ENCODE measurements at regions not wholly inside any gene's neighbourhood (a gene's known extent, or its start where the extent isn't known, plus 50 kb on each side); places are given as distances from the start of the nearest gene placed in this dataset.
A peak's percentile ranks its signal among the peaks of the same experiment; 100 is the strongest.
"Not testable (repeated sequence)": the region's sequence is repeated elsewhere in the genome, so short reads cannot be mapped to it uniquely, and the experiment has no call there.

DNA sequence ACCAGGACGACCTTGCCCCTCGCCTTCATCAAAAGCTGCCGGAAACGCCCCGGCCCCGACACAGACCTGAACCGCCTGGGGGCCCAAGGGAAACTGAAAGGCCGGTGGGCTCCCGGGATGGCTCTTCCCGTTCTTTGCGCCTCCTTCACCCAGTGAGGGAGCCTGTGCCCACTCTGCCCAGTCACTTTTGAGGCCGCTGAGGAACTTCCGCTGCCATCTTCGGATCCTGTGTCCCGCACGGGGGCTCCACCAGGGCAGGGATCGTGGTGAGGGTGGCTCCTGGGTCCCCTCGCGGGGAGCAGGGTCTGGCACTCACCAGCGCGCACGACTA is 104.0 kb downstream of the PPIAL4G start:
- Mint-ChIP-seq H3K4me1 (peaks cover 6% of the 10 kb centered on the region), H3K27ac (no peak overlapping the region), H3K27me3 (peaks cover 6% of the 10 kb centered on the region), H3K9me3 (no peaks in the 10 kb centered on the region), H3K36me3 (ENCODE audit: low read depth) (no peaks in the 10 kb centered on the region), H3K4me3 (peak overlapping the region; percentile 32)
- intact Hi-C loops (cut with micrococcal nuclease) = no loop called here
- DNase-seq (no peak), ATAC-seq (ENCODE audit: low read depth) (no peak)
- TF ChIP-seq, protein P1, sequence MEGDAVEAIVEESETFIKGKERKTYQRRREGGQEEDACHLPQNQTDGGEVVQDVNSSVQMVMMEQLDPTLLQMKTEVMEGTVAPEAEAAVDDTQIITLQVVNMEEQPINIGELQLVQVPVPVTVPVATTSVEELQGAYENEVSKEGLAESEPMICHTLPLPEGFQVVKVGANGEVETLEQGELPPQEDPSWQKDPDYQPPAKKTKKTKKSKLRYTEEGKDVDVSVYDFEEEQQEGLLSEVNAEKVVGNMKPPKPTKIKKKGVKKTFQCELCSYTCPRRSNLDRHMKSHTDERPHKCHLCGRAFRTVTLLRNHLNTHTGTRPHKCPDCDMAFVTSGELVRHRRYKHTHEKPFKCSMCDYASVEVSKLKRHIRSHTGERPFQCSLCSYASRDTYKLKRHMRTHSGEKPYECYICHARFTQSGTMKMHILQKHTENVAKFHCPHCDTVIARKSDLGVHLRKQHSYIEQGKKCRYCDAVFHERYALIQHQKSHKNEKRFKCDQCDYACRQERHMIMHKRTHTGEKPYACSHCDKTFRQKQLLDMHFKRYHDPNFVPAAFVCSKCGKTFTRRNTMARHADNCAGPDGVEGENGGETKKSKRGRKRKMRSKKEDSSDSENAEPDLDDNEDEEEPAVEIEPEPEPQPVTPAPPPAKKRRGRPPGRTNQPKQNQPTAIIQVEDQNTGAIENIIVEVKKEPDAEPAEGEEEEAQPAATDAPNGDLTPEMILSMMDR (IDR thresholded peaks at IDR 0.05) = no peak
- CTCF ChIA-PET = no interaction called here
- POLR2A ChIA-PET = no interaction called here

DNA sequence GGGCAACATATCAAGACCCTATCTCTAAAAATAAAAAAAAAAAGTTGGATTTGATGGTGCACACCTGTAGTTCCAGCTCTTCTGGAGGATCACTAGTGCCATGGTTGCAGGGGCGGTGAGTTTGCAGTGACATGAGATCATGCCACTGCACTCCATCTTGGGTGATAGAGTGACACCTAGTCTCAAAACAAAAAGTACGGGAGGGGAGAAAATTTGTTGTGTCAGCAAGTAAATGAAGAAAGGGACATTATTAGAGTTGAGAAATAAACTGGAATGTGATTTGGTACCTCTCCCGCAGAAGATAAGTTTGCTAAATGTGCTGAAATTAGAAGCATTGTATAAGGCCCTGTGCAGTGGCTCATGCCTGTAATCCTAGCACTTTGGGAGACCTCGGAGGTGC is 105.1 kb downstream of the PPIAL4G start:
- H3K4me1 Mint-ChIP-seq; intact Hi-C loops (cut with micrococcal nuclease); H3K4me3 Mint-ChIP-seq; H3K27me3 Mint-ChIP-seq; ATAC-seq (ENCODE audit: low read depth); H3K27ac Mint-ChIP-seq; DNase-seq; CTCF ChIA-PET; H3K9me3 Mint-ChIP-seq; H3K36me3 Mint-ChIP-seq (ENCODE audit: low read depth): not testable (repeated sequence)
- POLR2A ChIA-PET = interaction anchor here (3.6 kb wide), 1 partner anchor 10 kb away, joined by 16 read pairs; no protein-coding TSS in a partner anchor

DNA sequence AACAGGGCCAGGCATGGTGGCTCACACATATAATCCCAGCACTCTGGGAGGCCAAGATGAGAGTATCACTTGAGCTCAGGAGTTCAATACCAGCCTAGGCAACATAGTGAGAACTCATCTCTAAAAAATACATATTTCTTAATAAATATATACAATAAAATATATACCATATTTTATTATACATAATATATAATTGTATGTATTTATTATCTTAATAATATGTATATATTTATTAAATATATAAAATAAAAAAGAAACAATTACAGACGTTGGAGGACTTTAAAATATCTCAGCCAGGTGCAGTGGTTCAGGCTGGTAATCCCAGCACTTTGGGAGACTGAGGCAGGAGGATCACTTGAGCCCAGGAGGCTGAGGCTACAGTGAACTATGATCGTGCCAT is 106.1 kb downstream of the PPIAL4G start:
- intact Hi-C loops (cut with micrococcal nuclease); H3K27me3 Mint-ChIP-seq; H3K36me3 Mint-ChIP-seq (ENCODE audit: low read depth); DNase-seq; ATAC-seq (ENCODE audit: low read depth); H3K9me3 Mint-ChIP-seq; H3K4me3 Mint-ChIP-seq; CTCF ChIA-PET; H3K27ac Mint-ChIP-seq: not testable (repeated sequence)
- peaks cover 17% of the 10 kb centered on the region for H3K4me1 Mint-ChIP-seq
- POLR2A ChIA-PET = interaction anchor here (1.1 to 3.6 kb wide), 2 partner anchors 11 to 146 kb away, joined by 3 to 16 read pairs; no protein-coding TSS in a partner anchor

DNA sequence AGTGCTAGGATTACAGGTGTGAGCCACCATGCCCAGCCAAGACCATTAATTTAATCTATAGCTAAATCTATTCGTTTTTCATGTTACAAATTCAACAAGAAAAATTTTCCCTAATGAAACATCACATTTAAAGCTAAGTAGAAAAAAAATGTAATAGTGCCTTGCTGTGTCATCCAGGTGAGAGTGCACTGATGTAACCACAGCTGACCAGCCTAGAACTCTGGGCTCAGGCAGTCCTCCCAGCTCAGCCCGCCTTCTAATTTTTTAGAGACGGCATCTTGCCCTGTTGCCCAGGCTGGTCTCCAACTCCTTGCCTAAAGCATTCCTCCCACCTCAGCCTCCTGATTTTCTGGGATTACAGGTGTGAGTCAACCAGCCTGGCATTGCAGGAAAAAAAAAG is 109.0 kb downstream of the PPIAL4G start:
- no peak overlapping the region for H3K4me3 Mint-ChIP-seq
- H3K4me1 Mint-ChIP-seq = peaks cover 24% of the 10 kb centered on the region
- ChIA-PET CTCF (no interaction called here), POLR2A (interaction anchor here (2.4 kb wide), 1 partner anchor 14 kb away, joined by 18 read pairs; no protein-coding TSS in a partner anchor)
- DNase-seq (no peak), ATAC-seq (ENCODE audit: low read depth) (no peak)
- no peak overlapping the region for H3K27ac Mint-ChIP-seq
- no peaks in the 10 kb centered on the region for H3K9me3 Mint-ChIP-seq
- TF ChIP-seq, protein P1 (IDR thresholded peaks at IDR 0.05) = no peak
- H3K27me3 Mint-ChIP-seq = peaks cover 2% of the 10 kb centered on the region
- H3K36me3 Mint-ChIP-seq (ENCODE audit: low read depth) = no peaks in the 10 kb centered on the region
- intact Hi-C loops (cut with micrococcal nuclease) = no loop called here

DNA sequence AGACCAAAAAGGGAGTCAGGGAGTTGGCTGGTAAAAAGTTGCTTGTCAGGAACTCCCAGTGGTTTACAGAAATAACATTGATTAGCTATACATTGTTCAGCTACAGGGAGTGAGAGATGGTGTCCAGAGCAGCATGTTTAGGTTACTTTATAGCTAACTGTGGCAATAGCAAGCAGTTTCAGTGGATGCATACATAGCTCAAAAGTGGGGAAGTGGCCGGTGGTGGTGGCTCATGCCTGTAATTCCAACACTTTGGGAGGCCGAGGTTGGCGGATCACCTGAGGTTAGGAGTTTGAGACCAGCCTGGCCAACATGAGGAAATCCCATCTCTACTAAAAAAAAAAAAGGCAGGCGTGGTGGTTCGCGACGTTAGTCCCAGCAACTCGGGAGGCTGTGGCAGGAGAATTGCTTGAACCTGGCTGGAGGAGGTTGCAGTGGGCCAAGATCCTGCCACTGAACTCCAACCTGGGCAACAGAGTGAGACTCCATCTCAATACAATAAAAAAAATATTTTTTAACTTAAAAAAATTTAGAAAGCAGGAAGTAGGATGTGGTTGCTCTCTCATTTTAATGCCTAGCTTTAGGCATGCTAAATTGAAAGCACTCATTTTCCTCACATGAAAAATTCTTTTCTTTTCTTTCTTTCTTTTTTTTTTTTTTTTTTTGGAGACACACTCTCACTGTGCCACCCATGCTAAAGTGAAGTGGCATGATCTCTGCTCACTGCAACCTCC is 109.7 kb downstream of the PPIAL4G start:
- Mint-ChIP-seq H3K4me1 (peaks cover 24% of the 10 kb centered on the region), H3K27me3 (no peaks in the 10 kb centered on the region), H3K36me3 (ENCODE audit: low read depth) (no peaks in the 10 kb centered on the region), H3K27ac (peak overlapping the region; percentile 28), H3K4me3 (no peak overlapping the region), H3K9me3 (no peaks in the 10 kb centered on the region)
- intact Hi-C loops (cut with micrococcal nuclease) = no loop called here
- DNase-seq = no peak
- no peak for ATAC-seq (ENCODE audit: low read depth)
- TF ChIP-seq, protein P1 (IDR thresholded peaks at IDR 0.05) = no peak
- ChIA-PET CTCF (no interaction called here), POLR2A (interaction anchor here (0.5 to 2.4 kb wide), 7 partner anchors 11 to 150 kb away, joined by 3 to 18 read pairs (median 5); no protein-coding TSS in a partner anchor)

DNA sequence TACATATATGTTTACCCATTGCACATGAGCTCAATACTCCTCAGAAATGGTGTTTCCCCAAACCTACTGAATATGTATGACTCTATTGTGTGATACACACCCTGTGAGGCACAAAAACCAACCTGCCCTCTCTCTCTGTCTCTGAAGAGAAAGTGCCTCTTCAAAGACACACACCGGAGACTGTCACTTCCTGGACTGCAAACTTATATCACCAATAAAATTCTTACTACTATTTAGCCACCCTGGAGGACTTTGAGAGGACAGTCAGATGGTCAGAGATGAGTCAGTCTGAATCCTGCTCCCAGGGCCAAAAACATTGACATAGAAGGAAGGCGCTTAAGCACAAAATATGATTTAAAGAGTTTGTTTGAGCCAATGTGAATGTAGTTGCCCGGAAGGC is 110.4 kb downstream of the PPIAL4G start:
- Mint-ChIP-seq H3K4me1 (peaks cover 24% of the 10 kb centered on the region), H3K27ac (peak overlapping the region; percentile 28), H3K4me3 (no peak overlapping the region), H3K27me3 (no peaks in the 10 kb centered on the region), H3K9me3 (no peaks in the 10 kb centered on the region), H3K36me3 (ENCODE audit: low read depth) (no peaks in the 10 kb centered on the region)
- no peak for ATAC-seq (ENCODE audit: low read depth)
- TF ChIP-seq, protein P1 (IDR thresholded peaks at IDR 0.05) = no peak
- intact Hi-C loops (cut with micrococcal nuclease) = no loop called here
- CTCF ChIA-PET = interaction anchor here (0.6 to 1.8 kb wide), 4 partner anchors 11 to 25 kb away, joined by 3 to 6 read pairs (median 4); no protein-coding TSS in a partner anchor
- POLR2A ChIA-PET = interaction anchor here (0.9 to 2.6 kb wide), 4 partner anchors 13 to 150 kb away, joined by 5 to 21 read pairs (median 12); no protein-coding TSS in a partner anchor
- DNase-seq = no peak

DNA sequence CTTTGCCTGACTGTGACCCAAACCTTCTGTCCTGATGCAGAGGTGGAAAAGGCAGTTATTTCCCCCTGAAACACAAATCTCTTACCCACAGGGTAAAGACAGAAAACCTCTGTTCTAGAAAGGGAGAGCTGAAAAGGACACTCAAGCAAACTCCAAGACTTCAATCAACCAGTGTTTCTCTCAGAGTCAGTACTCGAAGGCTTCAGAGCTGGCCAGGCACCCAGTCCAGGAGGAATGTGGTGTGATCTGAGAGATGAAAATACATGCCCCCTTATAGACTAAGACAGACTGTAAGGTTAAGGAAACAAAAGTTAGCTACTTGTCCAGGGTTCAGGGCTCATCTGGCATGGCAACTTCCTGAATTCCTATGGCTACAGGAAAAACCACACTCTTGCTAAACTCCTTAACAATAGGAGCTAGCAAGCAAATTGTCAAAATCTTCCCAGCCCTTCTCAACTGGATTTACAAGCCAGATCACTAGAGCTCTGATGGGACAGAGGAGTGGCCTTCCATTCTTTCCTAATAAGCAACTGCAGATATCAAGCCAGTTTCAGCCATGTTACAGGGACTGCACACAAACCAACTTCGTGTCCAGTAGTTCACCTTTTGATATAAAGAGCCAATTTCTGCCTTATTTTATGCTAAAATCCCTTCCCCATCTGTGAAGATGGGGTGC is 110.9 kb downstream of the PPIAL4G start:
- ChIA-PET POLR2A (interaction anchor here (1.1 to 2.6 kb wide), 4 partner anchors 16 to 150 kb away, joined by 3 to 21 read pairs (median 12); no protein-coding TSS in a partner anchor), CTCF (interaction anchor here (0.6 to 1.8 kb wide), 5 partner anchors 11 to 60 kb away, joined by 3 to 6 read pairs (median 3); no protein-coding TSS in a partner anchor)
- H3K4me3 Mint-ChIP-seq; H3K27me3 Mint-ChIP-seq; intact Hi-C loops (cut with micrococcal nuclease); H3K36me3 Mint-ChIP-seq (ENCODE audit: low read depth); H3K9me3 Mint-ChIP-seq; ATAC-seq (ENCODE audit: low read depth); DNase-seq: not testable (repeated sequence)
- H3K4me1 Mint-ChIP-seq = peaks cover 24% of the 10 kb centered on the region
- peak overlapping the region; percentile 56 for H3K27ac Mint-ChIP-seq

DNA sequence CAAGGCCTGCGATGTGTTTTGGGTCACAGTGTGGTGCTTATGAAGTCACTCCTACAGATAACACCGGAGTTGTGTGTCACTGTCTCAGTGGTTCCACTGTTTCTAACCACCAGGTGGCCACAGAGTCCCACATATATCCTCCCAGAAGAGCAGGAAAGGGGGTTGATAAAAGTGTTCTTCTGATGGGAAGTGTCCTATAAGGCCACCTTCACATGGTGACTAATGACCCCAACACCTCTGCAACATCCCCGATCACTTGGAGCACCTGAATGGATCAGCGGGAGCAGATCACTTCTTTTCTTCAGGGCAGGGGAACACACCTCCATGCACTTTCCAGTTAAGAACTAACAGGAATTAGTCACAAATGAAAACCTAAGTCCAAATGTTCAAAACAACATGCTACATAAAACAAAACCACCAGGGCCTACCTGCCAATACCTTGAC is 111.5 kb downstream of the PPIAL4G start:
- H3K4me3 Mint-ChIP-seq; H3K9me3 Mint-ChIP-seq; H3K36me3 Mint-ChIP-seq (ENCODE audit: low read depth); intact Hi-C loops (cut with micrococcal nuclease); H3K27me3 Mint-ChIP-seq: not testable (repeated sequence)
- CTCF ChIA-PET = interaction anchor here (0.7 to 1.8 kb wide), 5 partner anchors 12 to 60 kb away, joined by 3 to 6 read pairs (median 4); no protein-coding TSS in a partner anchor
- peak; percentile 97 for ATAC-seq (ENCODE audit: low read depth)
- H3K4me1 Mint-ChIP-seq = peaks cover 24% of the 10 kb centered on the region
- peak overlapping the region; percentile 56 for H3K27ac Mint-ChIP-seq
- POLR2A ChIA-PET = interaction anchor here (1.1 to 2.6 kb wide), 2 partner anchors 108 to 151 kb away, joined by 3 to 21 read pairs; no protein-coding TSS in a partner anchor
- peak; percentile 42 for DNase-seq

Data from activated B cell treated with CpG ODN at 0.5 μM for 24 hours (primary cell).